GM18508 (cell line): ENCODE measurements at regions not wholly inside any gene's neighbourhood (a gene's known extent, or its start where the extent isn't known, plus 50 kb on each side); places are given as distances from the start of the nearest gene placed in this dataset.
"Not testable (repeated sequence)": the region's sequence is repeated elsewhere in the genome, so short reads cannot be mapped to it uniquely, and the experiment has no call there.

Experiments
- ATAC-seq: cut with Tn5 transposase; IDR thresholded peaks from one replicate; pipeline ENCODE4 v1.9.1; 2021; ENCODE audit warnings: moderate number of reproducible peaks; ENCODE audit not compliant: insufficient read depth, unreplicated experiment

DNA sequence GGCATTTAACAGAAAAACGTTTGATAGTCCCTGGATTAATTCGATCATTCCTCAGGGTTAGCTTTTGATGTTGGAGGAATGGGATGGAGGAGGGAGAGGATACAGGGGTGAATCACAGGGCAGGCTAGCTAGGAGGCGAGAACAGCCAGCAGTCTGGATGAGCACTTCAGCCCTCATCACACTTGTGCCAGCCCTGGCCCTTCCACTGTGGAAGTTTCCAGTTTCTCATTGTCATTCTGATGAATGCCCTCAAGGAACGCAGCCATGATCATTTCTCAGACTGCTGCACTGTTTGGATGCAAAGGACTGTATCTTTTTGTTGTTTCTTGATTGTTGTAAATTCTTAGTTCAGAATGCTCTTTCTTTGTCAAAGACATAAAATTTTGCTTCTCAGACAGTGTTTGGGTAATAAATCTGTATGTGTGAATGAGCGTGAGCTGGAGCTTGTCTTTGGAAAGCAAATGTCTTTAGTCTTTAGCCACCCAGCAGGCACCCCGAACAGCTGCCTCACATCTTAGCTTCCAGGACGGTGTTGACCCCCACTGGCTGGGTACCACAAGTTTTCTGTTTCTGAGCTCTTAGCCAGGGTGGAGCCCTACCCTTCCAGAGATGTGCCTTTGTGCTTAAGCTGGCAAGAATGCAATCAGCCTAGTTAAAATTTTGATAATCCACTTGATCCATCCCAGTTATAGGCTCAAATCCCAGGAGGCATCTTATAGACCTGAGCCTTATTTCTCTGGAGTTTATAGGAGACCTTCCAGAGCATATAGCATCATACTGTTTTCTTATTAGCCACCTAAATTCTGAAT is 121.1 kb downstream of the PDCD6IP start:
- no peak for ATAC-seq

DNA sequence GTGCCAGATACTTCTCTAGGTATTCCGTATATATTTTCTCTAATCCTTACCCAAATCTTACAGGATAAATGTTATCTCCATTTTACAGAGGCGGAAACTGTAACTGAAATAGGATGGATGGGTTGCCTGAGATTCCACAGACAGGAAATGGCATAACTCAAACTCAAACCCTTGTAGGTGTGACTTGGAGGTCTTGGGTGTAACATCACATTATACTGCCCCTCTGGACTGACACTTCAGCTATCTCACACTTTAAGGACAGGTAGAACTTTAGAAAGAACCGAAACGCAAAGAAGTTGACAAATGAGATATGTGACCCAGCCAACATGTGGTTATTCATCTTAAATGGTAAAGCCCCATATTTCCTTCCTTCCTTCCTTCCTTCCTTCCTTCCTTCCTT is 122.1 kb downstream of the PDCD6IP start:
- no peak for ATAC-seq

DNA sequence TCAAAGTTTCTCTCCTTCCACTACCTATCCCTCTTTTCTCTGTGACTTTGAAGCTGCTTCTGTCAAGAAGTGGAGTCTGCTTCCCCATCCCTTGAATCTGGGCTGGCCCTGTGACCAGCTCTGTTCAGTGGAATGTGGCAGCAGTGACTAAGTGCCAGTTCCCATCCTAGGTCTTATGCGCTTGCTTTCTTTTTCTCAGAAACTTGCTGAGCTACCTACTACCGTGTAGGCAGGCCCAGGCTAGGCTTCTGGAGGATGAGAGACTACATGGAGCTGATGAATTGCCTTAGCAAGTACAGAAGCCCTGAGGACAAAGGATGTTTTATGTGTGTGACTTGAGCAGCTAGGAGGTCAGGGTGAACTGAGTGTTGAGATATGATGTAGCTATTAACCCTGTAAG is 123.2 kb downstream of the PDCD6IP start:
- ATAC-seq: no peak

DNA sequence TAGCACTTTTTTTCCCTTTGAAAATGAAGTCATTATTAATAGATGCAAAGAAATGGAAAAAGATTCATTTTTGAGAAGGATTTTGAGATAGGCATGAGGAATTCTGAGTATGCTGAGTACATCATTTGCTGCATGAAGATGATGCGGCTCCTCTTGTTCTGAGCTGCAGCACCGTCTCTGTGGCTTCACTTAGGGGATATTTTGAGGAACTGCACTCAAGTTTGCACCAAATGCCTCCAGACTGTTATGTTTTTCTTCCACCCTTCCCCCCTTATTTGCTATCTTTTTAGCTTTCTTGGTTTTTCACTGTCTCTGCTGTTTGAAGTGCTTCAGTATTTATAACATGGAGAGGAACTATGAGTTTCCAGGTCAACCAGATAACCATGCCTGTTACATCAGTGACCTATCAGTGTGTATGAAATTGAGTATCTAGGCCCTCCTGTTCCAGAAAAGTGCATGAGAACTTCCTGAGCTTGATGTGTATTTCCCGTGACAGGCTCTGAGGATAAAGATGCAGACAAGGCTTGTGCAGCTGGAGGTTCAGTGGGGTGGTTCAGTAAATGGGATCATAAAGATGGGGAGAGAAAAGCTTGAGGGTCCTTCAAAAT is 128.7 kb downstream of the PDCD6IP start:
- ATAC-seq: no peak

DNA sequence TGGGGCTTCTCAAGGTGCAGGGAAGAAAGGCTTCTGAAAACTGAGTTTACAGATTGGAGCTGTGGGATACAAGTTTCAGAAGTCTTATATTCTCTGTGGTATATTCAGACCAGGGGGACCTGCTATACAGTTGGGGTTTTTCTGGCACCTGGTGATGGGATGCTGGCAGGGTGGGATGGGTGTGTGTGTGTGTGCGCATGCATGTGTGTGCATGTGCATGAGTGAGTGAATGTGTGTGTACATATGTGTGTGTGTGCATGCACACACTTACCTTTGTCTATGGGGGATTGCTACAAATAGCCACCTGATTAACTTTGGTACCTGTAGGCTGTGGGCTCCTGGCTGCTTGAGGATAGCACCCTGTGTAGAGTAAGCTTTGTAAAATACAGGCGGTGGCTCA is 131.4 kb downstream of the PDCD6IP start:
- ATAC-seq: no peak

DNA sequence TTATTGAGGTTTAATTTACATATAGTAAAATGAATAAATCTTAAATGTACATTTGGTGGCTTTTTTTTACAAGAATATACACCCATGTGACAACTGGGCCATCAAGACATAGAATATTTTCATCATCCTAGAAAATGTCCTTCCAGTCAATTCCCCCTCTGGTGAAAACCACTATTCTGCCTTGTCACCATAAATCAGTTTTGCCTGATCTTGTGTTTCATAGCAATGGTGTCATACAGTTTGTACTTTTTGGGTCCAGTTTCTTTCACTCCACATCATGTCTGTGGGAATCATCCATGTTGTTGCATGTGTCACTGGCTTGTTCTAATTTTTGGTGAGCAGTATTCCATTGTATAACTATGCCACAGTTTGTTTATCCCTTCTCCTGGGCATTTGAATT is 133.1 kb downstream of the PDCD6IP start:
- ATAC-seq: no peak

DNA sequence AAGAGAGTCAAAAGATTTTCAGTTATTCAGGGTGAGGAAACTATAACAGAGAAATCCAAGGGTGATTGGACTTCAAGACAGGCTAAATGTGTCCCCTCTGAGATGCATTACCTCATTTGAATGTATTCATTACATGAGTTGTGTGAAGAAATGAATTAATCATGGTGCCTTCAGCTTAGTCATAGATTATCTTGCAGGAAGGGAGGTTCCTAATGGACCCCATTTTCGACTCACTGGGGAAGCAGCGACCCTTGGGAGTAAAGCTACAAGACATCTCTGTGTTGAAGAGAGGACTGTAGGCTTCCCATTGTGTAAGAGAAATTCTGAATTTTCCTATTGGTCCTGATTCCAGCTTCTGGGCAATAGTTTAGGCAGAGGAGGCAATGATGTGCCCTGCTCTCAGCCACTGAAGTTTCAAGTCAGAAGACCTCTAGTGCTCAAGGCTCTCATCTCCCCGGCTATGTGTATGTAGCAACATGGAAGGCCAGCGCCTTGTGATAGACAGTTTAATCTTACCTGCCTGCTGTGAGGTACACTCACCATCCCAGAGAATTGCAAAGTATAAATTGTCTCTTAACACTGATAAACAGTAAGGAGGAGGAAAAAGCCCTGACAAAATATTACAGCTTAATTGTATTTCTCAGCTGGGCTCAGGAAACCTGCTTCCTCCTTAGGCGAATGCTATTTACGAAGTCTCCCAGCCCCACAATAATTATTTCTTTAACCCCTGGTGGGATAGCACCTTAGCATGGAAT is 133.8 kb downstream of the PDCD6IP start:
- ATAC-seq: no peak

DNA sequence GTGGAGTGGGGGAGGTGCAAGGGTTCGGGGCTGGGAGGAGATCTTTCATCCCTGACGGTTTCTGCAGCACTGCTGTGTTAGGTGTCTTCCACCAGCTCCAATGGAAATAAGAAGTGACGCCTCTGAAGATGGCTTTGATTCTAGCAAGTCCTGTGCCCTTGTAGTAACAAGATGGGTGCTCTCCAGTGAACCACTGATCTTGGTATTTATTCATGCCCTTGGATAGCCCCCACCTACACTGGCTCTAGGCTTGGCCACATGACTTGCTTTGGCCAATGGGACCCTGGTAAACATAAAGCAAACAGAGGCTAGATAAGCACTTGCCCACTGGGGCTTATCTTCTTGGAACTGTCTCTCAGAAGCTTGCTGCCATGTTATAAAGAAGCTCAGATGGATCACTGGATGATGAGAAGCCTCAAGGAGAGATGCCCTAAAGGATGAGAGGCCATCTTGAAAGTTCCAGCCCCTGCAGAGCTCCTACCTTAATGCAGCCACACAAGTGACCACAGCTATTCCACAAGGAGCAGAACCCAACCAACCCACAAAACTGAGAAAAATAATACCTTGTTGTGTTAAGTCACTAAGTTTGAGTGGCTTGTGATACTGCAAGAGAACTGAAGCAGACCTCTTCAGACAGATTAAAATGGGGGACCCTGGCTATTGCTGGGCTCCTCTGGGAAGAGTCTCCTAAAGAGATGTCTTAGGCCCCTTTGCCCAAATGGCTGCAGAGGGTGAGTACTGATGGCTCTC is 137.9 kb downstream of the PDCD6IP start:
- ATAC-seq: no peak

DNA sequence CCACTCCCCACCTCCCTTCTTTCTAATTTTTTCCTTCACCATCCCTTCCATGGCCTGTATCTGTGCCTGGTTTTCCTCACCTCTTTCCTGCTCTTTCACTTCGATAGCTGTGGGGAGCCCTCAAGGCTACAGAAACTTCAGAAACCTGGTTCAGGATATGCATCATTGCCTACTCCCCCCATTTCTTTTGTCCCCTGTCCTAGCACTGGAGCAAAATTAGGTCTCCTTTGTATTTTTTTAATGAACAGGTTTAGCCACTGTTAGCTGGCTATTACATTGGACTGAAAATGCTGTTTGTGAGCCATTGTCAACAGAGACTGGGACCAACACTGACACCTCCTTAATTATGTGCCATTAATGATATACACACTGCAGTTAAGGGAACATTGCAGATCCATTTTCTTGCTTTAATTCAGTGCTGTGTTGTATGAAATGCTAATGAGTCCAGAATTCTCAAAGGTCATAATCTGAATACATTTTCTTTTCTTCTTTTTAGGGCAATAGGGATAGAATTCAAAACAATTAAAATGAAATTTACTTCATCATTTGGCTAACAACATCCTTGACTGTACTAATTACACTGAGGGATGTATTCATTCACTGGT is 138.6 kb downstream of the PDCD6IP start:
- ATAC-seq: no peak

DNA sequence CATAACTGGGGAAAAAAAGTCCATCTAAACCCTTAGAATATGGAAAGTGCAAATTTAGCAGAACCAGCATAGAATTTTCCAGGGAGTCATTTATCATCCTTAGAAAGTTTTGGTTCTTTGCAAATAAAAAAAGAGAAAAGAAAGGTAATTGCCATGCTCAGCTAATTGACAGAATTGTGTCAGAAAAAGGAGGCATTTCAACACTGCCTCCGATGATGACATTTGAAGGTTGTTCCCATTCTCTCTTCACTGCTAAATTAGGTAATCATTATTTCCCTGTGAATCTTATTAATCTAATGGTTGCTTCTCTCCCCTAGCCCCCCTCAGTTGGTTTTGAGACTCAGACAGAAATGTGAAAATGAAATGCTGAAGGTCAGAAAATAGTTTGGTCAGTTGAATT is 139.2 kb downstream of the PDCD6IP start:
- ATAC-seq: no peak

DNA sequence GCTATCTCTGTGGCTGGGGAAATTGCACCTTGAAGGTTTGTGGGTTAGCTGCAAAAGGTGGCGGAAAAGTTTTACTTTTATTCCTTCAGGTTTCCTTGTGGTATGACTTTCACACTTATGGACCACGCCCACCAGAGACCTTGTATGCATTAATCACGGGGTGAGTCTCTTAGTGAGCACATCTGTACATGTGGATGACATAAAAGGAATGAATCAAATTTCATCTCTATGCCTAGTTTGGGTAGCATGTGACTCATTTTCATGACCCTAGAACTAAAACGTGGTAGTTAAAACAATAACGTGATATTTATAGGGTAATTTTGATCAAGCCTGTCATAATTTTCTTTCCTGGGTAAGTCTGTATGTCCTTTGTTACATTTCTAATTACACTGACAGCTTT is 141.7 kb downstream of the PDCD6IP start:
- ATAC-seq: no peak

DNA sequence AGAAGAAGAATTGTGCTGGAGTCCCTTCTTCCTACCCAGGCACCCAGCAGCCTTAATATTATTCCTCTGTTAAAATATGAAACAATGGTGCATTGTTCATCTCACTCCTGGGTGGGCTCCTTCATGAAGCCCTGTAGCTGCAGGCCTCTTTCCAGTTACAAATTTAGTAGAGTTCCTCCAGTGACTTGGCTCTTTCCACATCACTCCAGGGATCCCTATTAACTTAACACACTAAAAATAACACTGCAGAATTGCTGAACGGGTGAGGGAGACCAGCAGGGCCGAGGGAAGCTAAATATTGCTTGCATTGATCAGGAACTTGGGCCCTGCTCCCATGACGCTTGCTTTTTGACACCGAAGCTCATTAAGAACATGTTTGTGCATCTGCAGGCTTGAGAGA is 142.3 kb downstream of the PDCD6IP start:
- no peak for ATAC-seq

DNA sequence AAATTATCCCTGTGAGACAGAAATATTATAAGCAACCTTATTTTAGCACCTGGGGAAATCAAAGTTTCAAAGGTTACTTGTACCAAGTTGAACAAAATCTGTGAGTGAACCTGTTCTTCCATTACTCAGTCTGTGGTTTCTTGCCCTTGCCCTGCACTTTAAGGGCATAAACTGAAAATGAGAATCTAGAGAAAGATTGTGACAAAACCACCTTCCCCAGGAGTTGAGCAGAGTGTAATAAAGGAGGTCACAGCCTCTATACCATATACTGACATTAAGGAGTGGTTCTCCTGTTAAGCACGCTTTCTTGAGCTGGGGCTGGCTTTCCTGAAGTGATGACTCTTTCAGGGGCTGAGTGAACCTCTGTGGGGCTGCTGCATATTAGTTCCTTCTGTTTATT is 143.4 kb downstream of the PDCD6IP start:
- peak; percentile 79 for ATAC-seq

DNA sequence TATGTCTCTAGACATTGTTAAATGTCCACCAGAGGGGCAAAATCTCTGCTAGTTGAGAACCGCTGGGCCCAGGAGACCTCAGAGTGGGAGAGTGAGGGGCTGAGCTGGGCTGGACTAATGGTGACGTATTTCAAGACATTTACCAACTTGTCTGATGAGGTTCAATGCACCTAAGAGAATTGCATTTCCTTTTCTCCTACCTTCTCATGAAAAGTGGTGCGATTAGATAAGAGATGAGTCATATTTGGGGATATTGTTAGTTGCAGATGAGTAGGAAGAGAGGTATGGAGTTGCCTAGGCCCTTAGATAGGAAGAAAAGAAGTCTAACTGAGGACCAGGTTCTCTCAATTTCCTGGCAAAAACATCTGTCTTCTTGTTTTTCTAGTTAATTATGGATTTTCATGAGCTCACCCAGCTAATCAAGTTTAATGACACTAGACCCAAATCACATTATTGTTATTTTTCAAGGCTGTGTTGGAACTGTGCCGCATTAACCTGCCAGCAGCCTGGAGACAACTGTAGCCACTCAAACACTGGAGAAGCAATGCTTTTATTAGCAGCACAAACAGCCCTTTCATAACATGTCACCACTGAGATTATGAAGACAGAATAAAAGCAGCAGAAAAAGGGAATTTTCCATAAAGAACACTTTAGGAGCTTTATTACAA is 144.2 kb downstream of the PDCD6IP start:
- peak; percentile 47 for ATAC-seq

DNA sequence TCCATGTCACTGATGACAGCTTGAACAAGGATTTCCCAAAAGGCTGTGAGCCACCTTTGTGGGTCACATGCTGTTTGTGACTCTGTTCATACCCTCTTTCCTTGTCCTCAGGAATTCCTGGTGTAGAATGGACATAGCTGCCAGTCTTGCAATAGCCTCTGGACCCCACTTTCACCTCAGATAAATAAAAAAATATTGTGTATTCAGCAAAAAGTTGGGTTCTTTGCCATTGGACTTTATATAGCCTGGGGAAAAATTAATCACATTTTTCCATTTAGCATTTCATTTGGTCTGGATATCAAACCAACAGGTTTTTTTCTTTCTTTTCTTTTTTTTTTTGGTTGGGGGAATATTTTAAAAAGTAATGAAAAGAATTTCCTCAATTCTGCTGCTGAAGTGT is 144.8 kb downstream of the PDCD6IP start:
- ATAC-seq: no peak

DNA sequence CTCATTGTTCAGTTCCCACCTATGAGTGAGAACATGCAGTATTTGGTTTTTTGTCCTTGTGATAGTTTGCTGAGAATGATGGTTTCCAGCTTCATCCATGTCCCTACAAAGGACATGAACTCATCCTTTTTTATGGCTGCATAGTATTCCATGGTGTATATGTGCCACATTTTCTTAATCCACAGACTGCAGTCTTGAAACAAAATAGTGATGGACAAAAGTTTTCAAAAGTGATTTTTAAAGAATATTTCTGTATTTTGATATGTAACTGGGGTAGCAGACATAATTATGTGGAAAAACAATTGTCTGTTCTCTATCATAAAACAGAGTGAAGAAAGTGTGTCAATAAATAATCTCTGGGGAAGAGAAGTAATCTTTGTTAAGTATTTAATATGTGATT is 148.2 kb downstream of the PDCD6IP start:
- not testable (repeated sequence) for ATAC-seq

DNA sequence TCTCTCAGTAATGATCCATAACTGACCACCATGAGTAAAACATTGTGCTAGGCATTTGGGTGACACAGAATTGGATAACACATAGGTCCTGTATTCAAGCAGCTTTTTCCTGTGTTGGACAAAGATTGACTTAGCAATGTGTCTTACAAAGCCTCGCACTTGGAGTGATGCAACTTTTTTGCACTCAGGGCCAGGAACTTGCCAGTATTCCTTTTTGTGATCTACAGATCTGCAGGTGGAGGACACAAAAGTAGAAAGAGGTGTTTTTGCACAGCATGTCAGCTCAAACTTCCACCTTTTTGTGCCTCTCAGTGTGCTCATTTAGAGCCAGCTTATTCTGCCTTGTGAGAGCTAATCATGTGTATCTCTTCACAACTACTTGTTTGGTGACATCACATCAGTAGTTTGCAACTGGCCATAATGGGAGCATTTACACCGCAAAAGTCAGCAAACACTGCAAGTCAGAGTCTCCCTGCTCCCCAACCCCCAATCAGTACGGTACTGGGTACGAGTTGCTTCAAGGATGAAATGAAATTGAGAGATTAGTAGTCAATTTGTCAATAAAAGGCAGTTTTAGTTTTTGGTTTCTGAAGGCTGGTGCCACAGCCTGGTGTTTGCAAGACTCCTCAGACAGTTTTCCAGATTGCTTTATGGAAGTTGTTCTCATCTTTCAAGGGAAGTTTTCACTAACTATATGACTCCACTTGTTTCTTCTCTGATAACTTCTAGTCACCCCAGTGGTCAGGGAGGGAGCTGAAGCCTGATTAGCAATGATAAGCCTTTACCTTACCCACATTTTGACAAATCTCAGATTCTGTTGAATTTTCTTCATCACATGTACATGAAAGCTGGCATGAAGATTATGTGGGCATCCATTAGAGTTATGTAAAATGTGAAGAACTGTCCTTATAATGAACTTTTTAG is 149.1 kb downstream of the PDCD6IP start:
- no peak for ATAC-seq

DNA sequence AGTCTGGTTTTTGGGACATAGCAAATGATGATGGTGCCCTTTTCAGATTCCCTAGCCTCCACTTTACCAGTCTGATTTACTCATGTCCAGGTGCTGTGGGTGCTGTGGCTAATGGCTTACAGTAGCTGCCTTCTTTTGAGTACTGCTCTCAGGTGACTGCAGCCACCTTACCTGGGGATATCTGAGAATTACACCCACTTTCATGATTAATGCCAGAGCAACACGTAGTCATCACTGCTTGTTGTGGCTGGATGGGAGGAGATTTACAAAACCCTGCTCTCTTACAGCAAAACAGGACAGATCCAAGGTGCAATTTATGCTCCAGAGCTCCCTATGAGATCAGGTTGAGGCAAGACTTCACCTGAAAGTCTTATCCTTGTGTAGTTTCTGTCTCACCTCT is 150.6 kb downstream of the PDCD6IP start:
- ATAC-seq: no peak

DNA sequence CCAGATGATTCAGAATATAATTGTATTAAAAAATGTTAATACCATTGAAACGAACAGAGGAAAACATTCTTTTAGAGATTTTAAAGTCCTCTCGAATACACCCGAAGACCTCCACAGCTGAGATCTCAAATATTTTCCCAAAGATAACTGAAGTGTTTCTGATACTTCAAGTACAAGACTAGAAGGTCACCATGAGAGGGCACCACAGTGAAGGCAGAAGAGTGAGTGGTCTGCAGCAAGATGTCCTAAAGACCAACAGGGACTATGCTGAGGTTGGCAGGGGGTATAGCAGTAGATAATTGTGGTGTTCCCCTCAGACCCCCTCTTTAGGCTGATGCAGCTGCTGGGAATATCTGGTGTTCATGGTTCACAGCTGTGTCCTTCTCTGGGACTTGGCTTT is 156.5 kb downstream of the PDCD6IP start:
- ATAC-seq: no peak
